Fibroblast of upper back skin (primary cell): ENCODE measurements at regions not wholly inside any gene's neighbourhood (a gene's known extent, or its start where the extent isn't known, plus 50 kb on each side); places are given as distances from the start of the nearest gene placed in this dataset.
"Not testable (repeated sequence)": the region's sequence is repeated elsewhere in the genome, so short reads cannot be mapped to it uniquely, and the experiment has no call there.

Experiments
- DNase-seq: peaks from one replicate; pipeline ENCODE4 v3.0.0-alpha.2; 2013

DNA sequence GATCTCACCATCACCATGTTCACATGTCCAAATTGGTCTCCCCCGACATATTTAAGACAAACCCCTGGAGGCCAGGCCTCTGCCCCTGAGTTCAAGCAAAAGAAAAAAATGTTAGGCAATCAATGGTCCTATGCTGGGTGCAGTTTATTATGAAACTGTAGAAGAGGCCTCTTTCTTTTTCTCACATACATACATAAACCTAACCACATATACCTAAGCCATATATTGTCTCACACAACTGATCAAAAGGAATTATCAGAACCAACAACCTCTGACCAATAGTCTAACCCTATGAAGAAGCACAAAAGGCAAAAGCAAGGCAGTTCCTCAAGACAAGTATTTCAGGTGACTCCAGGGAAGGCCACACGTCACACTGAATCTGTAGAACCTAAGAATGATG lies 49.9 kb downstream of the ILRUN start:
- no peak for DNase-seq

DNA sequence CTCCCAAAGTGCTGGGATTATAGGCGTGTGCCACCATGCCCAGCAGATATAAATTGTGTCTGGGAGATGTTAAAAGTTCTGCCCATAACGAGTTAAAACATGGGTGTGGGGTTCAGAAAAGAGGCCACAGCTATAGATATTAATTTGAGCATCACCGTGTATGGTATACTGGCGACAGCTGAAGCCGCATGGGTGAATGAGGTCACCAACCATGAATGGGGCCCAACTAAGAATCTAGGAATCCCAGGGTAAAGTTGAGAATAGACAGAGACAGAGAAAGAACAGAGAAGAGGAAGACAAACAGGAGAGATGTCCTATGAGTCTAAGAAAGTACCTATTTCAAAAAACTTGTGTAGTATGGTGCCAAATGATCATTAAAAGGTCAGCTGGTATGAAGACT lies 50.9 kb downstream of the ILRUN start:
- no peak for DNase-seq

DNA sequence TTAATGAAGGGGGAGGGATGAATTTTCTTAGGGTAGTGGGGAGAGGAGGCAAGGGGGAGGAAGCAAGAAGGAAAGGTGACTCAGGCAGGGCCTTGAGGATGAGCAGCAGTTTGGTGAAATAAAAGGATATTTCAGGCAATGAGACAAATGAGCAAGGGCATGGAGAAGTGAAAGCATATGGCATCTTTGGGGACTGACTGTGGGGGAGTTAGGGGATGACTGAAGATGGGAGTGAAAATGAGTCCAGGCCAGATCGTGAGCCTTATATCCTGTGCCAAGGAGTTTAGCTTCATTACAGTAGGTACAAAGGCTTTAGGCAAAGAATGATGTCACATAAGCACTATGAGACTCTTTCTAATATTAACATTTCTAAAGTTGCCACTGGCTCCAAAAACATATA lies 51.9 kb downstream of the ILRUN start:
- no peak for DNase-seq

GRCh38 chr6:34642427-34642826 lies 54.1 kb downstream of the ILRUN start:
- no peak for DNase-seq

DNA sequence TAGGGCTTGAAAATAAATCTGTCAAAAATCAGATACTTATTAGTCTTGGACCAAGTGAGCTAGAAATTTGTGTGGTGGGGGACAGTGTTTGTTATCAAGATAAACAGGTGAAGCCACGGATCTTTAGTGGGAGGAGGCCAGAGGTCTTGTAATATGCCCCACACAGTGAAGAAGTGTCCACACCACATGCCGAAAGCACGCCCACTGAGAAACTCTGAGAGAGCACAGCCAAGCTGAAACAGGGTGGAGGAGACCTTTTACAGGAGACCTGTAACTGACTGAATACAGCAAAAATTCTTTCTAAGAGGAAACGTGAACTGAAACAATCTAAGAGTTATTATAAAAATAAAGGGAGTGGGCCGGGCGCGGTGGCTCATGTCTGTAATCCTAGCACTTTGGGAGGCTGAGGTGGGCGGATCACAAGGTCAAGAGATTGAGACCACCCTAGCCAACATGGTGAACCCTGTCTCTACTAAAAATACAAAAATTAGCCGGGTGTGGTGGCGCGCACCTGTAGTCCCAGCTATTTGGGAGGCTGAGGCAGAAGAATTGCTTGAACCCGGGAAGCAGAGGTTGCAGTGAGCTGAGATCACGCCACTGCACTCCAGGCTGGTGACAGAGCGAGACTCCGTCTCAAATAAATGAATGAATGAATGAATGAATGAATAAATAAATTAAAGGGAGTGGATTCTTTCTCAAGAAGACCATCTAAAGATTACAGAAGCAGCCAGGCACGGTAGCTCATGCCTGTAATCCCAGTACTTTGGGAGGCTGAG lies 56.3 kb downstream of the ILRUN start:
- not testable (repeated sequence) for DNase-seq

DNA sequence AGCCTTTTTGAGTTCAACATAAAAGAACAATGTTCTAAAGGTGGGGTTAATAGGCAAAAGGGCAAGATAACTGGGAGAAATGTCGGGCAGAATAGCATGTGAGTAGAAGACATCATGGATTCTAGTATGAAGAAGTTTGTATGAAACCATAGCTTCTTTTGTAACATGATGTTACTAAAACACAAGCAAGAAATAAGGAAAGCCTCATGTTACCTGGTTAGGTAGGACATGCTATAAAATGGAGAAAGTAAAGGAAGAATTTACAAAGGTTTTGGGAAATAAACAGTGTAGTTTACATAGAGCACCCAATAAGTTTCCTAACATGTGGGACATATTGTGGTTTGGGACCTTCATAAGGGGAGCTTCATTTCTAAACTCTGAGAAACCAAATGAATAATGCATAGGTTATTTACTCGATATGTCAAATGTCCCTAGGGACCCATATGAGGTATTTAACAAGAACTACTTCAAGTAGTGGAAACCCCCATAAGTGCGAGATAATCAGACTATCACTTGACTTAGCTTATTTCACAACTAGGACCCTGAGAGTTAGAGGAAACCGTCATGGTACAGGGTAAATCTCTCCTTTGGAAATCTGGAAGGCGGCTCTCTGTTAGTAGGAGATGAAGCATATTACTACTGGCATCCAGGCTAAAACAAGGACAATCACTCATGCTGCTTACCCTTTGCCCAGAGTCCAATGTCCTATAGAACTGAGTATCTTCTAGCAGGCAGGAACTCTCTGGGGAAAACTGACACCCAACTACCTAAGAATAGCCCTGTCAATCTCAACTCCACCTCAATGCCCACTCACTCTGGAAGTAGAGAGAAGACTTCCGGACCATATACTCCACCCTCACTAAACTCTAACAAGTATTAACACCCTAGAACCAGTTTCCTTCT lies 57.5 kb downstream of the ILRUN start:
- DNase-seq: peak; percentile 34

DNA sequence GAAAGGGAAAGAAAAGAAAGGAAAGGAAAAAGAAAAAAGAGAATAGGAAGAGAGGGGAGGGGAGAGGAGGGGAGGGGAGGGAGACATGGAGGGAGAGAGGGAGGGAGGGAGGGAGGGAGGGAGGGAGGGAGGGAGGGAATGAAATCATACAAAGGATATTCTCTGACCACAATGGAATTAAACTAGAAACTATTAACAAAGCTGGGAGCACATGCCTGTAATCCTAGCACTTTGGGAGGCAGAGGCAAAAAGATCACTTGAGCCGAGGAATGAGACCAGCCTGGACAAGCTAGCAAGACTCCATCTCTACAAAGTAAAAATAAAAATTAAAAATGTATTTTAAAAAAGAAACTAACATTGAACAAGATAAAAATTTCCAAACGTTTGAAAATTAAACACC lies 62.8 kb downstream of the ILRUN start:
- no peak for DNase-seq

GRCh38 chr6:34633256-34633655 lies 63.3 kb downstream of the ILRUN start:
- DNase-seq: no peak

- DNase-seq: peak; percentile 87
Measured at GRCh38 chr6:34630040-34630439, 66.5 kb downstream of the ILRUN start.

- DNase-seq: no peak
Measured at GRCh38 chr6:34627296-34627695, 69.3 kb downstream of the ILRUN start.

GRCh38 chr6:34618430-34619182 lies 62.5 kb upstream of the SPDEF start:
- no peak for DNase-seq

- DNase-seq: no peak
Measured at GRCh38 chr6:34617231-34617630, 61.1 kb upstream of the SPDEF start.

DNA sequence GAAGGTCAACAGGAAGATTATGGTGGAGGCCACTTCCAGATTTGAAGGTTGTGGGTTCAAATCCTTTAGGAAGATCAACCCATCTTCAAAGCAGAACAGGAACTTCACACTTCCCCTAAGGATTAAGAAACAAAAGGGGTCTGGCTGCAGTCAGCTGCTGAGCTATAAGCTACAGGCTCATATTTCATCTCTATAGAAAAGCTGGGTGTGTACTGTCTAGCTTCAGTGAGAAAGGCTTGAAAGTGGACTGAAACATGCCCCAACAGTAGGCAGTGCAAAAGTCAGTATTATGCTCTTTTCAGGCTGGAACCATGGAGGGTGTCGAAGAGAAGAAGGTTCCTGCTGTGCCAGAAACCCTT lies 60.1 kb upstream of the SPDEF start:
- no peak for DNase-seq

GRCh38 chr6:34615574-34616226 lies 59.6 kb upstream of the SPDEF start:
- DNase-seq: no peak

DNA sequence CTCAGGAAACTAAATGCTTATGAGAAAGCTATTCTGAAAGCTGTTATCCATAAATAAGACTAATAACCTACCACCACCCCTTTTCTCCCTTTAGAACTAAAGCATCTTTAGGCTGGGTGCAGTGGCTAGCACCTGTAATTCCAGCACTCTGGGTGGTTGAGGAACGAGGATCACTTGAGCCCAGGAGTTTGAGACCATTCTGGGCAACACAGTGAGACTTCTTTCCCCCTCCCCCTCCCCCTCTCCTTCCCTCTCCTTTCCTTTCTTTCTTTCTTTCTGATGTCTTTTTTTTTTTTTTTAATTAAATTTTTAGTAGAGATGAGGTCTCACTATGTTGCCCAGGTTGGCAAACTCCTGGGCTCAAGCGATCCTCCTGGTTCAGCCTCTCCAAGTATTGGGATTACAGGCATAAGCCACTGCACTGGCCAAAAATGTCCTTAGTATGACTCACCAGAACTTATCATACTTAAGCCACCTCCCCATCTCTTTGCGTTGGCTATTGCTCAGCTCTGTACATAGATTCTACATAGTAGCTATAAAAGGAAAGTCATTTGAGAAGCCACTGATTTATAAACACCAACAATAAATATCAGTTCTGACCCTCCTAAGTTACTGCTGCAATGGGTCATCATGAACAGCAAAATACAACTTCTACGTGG lies 54.8 kb upstream of the SPDEF start:
- peak; percentile 78 for DNase-seq

- DNase-seq: no peak
Measured at GRCh38 chr6:34608321-34609091, 52.4 kb upstream of the SPDEF start.

DNA sequence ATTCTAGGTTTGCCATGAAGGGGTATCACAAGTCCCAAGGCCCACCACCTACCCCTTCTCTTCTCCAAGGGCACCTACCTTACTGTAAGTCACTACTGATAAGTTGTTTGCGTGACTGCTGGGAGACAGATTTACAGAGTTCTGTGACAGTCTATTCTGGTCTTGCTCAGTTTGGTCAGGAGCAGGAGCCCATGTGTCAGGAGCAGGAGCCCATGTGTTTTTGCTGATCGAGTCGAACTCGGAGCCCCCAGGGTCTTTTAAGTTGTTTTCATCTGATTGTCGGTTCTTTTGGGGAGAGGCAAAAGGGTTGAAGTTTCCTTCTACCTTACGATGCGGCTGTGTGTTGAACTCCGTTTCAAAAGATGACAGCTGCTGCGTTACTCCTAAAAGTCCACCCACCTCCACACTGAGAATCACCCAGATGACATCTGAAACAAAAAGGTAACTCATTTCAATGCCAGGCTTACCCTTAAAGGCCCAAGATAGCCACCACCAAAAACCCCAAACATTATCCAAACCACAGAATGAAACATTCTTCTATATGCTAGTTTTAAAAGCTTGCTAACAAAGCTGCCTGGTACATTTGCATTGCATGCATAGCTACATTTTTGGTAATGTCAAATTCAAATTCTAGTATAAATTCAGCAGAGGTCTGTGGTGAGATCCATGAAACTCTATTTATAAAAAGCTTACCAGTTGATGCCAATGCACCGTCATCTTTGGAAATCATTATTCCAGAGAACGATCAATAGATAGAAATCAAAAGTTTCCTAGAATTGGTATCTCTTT lies 50.5 kb upstream of the SPDEF start:
- DNase-seq: no peak
